ENCODE measurements at regions not wholly inside any gene's neighbourhood (a gene's known extent, or its start where the extent isn't known, plus 50 kb on each side); places are given as distances from the start of the nearest gene placed in this dataset.
"Not testable (repeated sequence)": the region's sequence is repeated elsewhere in the genome, so short reads cannot be mapped to it uniquely, and the experiment has no call there.

DNA sequence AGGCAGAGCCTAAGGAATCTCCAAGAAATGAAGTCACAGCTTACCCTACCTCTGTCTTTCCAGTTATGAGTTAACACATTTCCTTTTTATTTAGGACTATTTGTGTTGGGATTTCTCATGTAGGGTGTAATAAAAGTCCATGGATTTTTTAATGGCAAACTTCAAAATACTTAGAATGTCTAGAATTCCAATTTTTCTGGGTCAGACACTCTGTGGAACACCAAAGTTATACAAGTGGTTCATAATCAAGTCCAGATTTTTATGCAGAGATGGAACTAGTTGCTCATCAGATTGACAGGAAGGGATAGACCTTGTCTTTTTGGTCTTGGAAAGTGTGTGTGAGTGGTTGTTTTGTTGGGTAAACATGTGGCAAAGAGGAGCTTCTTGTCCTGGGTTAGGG lies 69.8 kb upstream of the ADRA1D start:
- DNase-seq (ENCODE audit: low spot score) (no peak), FAIRE-seq (no peak)

DNA sequence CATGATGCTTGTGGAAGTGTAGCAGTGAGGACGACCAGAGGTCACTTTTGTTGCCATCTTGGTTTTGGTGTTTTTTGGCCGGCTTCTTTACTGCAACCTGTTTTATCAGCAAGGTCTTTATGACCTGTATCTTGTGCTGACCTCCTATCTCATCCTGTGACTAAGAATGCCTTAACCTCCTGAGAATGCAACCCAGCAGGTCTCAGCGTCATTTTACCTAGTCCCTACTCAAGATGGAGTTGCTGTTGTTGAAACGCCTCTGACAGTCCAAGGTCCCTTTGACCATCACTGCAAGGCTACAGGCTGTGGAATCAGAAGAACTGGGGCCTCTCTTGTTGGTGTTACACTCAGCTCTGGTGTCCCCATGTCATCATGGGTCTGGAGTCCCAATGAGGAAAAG lies 61.5 kb upstream of the ADRA1D start:
- FAIRE-seq; DNase-seq (ENCODE audit: low spot score): not testable (repeated sequence)

GRCh38 chr20:4306206-4306605 lies 57.1 kb upstream of the ADRA1D start:
- DNase-seq (ENCODE audit: low spot score) (no peak), FAIRE-seq (no peak)

GRCh38 chr20:4305091-4305490 lies 56.0 kb upstream of the ADRA1D start:
- FAIRE-seq (no peak), DNase-seq (ENCODE audit: low spot score) (no peak)

DNA sequence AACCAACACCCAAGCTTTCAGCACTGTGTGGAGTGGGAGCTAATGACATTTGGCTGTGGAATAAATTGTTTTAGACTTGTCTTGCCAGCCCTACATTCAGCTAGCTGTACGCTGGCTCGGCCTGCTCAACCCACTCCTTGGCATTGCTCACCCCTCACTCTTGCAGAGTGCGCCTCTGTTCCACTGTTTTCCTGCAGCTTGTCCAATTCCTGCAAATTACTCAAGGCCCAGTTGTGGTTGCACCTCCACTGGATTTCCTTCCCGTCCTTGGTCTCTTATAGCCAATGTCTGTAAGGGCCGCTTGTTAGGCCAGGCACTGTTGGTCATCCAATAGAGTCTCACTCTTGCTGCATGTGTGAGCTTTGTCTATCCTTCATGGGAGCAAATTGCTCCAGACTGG lies 55.5 kb upstream of the ADRA1D start:
- no peak for DNase-seq (ENCODE audit: low spot score)
- FAIRE-seq, result no peak

DNA sequence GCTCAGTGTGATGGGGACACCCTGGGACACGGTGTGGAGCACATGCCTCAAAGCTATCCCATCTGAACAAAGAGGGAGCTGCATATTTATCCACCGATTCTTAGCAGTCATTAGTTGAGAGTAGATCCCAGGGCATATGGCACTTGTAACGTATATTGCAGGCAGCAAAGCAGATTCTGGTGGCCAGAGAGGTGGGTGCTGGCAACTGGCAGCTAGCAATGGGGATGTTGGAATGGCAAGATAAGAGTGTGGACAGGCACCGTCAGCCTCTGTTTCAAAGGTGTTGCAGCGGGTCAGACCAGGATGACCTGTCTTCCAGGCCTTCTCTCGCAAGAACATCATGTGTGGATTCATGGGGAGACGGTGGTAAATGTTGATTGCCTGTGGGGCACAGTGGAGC lies 54.0 kb upstream of the ADRA1D start:
- DNase-seq (ENCODE audit: low spot score), result no peak
- no peak for FAIRE-seq

GRCh38 chr20:4300921-4301320 lies 51.8 kb upstream of the ADRA1D start:
- DNase-seq (ENCODE audit: low spot score) (no peak), FAIRE-seq (no peak)

- DNase-seq (ENCODE audit: low spot score), result no peak
Observed at GRCh38 chr20:4300401-4300800, 51.3 kb upstream of the ADRA1D start.

DNA sequence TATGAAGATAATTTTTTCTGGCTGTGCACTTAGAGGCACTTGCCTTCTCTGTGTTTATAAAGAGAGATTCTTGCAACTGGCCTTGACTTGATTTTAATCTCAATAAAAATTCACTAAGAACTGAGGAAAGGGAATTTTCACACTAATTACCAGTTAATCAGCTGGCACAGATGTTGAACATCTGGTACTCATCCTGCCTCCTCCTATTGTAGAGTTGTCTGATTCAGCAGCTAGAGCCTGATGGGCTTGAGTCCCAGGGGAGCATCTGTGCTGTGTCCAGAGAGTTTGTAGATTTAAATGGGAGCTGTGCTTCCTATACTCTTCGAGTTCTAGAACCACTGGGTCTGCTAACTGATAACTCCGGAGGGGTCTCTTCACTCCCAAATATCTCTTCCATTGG lies 50.7 kb upstream of the ADRA1D start:
- FAIRE-seq (no peak), DNase-seq (ENCODE audit: low spot score) (no peak)

More at GRCh38 chr20:4300401-4300800, 51.3 kb upstream of the ADRA1D start:
- no peak for FAIRE-seq

- FAIRE-seq, result no peak
- no peak for DNase-seq (ENCODE audit: low spot score)
Observed at GRCh38 chr20:4299216-4299615, 50.1 kb upstream of the ADRA1D start.
